HG03097 (cell line): ENCODE measurements at regions not wholly inside any gene's neighbourhood (a gene's known extent, or its start where the extent isn't known, plus 50 kb on each side); places are given as distances from the start of the nearest gene placed in this dataset.

ENCODE experiments used
- ATAC-seq: cut with Tn5 transposase; IDR thresholded peaks from one replicate; pipeline ENCODE4 v1.9.1; 2021; ENCODE audit not compliant: unreplicated experiment, low FRiP score

DNA sequence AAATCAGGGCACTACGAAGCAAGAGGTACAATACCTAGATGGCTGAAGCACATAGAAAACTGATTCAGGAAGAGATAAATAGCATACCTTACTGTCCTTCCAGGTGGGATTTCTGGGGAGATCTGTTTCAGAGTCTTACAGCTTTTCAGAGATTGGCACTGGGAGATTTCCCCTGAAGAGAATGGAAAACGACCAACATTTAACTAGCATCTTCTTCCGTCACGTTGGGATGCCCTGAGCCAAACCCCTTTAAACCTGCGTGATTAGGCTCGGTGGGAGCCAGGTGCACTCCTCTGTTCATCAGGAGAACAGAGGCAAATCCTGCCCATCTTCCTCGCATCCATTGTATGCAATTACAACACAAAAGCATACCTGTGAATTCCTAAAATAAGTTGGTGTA is 614.5 kb downstream of the HDGFL1 start:
- no peak for ATAC-seq

DNA sequence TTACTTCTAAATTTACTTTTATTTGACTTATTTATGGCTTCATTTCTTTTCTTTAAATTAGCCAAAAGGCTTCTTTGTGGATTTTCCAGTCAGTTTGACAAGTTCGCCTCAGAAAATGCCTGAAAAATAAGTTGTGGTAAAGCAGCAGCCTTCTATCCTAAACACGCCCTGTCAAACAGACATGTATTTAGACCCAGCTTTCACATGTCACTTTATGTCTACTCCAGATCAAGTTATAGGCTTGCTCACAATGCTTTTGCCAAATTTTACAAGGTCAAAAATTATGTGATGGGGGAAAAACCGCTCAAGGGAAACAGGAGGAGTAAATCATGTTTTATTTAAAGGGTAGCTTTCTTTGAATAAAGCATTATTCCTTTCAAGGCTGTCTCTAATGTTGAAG is 615.0 kb downstream of the HDGFL1 start:
- ATAC-seq, result no peak

DNA sequence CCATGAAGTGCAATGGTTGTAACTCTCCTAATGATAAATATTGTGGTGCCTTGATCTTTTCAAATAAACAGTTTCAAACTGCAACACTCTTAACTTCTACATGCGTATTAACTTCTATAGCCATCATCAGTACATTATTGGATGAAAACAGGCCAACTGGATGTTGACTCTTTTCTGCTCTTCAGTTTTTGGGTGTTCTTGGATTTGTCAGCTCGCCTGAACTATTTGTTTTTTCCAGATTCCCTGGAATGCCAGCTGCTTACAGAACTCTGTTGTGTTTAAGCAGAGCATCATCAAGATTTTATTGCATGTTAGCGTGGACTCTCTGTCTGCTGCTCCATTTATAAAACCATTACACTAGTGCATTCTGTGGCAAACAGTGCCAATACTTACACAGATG is 626.1 kb downstream of the HDGFL1 start:
- ATAC-seq, result no peak

DNA sequence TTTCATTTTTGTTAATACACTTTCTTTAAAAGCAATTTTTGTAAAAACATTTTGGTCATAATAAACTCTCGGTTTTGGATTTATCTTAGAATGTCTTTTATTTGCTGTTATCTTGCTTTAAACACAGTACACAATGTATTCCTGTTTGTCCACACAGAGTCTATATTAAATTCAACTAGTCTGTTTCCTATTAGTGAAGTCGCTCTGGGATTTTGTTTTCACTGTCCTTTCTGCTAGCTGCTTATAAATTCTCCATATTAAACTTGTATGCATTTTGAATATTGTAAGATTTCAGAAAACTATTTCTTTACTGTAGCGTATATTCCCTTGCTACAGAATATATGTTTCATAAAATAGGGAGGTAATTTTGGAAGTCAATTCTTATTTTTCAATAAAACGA is 630.2 kb downstream of the HDGFL1 start:
- no peak for ATAC-seq

DNA sequence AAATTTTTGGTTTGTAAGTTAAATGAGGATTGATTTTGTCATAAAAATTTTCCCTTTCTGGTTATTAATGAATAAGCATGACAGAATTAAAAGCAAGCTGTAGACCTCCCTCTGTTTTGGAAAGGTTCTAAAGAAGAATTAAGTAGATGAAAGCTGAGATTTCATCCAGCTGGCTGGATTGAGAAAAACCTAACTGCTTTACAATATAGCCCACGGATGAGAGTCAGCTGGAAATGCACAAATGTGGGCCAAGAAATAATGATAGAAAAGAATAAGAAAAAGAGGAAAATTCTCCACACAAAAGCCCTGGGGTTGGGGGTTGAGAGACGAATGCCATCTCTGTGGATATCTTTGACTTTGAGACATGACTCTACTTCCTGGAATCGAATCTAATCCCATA is 631.6 kb downstream of the HDGFL1 start:
- no peak for ATAC-seq

DNA sequence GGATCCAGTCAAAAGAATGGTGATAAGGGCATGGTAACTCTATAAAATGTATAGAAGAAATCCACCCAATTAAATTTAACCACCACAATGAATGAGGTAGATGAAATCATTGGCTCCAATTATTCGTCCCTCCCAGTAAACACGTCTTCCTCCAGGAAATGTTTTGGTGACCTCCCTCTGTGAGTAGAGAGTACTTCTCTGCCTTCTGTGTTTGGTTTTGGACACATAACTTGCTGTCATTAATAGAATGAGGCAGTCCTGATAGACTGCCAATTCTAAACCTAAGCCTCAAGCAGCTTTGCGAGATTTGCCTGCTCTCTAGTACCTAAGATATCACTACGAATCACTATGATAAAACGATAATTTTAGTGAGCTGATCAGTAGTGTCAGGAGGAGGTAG is 632.8 kb downstream of the HDGFL1 start:
- no peak for ATAC-seq

DNA sequence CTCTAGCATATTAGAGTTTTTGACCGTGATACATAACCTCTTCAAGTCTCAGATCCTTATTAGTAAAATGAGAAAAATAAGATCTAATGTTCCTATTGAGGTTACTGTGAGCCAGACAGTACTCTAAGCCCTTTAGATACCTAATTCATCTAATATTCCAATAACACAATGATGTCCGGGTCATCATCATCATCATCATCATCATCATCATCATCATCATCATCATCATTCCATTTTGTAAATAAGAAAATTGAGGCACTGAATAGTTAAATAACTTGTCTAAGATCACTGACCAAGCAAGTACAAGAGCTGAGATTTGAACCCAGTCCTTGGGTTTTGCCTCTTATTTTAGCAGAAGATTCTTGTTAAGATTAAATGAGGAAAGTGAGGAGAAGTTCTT is 643.0 kb downstream of the HDGFL1 start:
- no peak for ATAC-seq

DNA sequence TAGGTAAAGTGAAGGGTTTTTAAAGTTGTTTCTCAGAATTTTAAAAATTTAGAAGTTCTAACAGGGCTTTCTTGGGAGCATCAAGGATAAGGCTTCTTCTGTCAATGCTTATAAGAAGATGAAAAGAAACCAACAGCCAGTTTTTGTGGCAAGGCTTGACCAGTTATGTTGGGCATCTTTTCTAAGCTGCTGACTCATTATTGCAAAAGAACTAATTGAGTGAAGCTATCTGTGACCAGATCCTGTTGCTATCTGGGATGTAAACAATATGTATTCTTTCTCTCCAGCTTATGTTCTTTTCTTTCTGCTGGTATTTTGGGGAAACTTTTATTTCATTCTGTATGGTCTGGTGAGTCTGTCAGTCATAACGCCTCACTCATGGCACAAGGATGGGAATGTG is 643.8 kb downstream of the HDGFL1 start:
- no peak for ATAC-seq

DNA sequence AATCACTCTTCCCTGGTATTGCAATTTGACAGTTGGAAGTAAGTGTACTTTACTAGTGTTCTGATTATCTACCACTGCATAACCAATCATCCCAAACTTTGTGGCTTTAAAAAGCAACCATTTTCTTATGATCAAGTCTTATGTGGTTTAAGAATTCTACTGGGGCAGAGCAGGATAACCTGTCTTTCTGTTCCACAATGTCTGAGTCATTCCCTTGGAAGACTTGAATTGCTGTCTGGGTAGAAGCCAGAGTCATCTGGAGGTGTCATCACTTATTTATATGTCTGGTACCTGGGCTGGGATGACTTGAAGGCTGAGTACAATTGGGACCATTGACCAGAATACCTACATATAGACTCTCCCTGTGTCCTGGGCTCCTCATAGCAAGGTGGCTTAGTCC is 644.3 kb downstream of the HDGFL1 start:
- no peak for ATAC-seq

DNA sequence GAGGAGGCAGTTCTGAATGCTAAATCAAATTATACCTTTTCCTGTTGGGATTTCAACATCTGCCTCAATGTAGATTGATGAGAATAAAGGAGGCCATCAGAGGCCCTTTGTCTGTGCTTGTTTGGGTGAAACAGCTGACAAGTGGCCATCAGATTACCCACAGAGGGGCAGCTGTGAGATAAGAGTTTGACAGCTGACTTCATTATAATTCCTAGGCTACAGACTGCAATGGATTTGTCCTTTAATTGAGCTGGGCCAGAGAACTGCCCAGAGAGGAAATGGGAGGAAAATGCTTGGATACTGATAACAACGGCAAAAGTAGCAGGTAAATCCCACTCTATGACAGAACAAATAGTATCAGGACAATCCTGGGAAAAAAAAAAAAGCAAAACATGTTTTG is 649.4 kb downstream of the HDGFL1 start:
- no peak for ATAC-seq

DNA sequence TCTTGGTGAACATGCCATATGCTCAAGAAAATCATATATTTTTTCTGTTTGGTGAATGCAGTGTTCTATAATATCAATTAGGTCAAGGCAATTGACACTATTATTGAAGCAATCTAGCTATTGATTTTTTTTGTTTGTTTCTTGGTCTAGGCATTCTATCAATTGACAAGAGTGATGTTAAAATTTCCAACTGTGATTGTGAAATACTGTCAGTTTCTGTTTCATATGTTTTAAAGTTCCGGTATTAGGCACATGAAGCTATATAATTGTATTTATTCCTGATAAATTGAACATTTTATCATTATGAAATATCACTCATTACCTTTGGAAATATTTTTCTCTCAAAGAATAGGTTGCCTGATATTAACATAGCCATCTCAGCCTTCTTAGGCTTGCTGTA is 653.4 kb downstream of the HDGFL1 start:
- ATAC-seq, result no peak

DNA sequence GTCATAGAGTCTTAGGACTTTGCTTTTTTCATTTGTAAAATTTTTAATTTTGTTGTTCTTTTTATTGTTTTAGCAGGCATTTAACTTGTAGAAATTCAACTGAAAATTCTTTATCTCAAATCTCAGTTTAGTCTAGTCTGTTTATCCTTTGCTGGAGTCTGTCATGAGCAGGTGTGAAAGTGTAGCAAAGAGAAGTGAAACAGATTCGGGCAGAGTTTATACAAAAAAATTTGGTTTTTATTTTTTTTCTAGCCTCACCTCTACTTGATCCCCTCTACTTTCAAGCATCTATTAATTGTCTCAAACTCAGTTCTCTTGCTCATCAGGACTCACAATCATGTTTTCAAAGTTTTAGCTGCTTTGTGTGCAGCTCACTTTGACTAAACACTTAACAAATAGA is 655.2 kb downstream of the HDGFL1 start:
- ATAC-seq, result no peak

DNA sequence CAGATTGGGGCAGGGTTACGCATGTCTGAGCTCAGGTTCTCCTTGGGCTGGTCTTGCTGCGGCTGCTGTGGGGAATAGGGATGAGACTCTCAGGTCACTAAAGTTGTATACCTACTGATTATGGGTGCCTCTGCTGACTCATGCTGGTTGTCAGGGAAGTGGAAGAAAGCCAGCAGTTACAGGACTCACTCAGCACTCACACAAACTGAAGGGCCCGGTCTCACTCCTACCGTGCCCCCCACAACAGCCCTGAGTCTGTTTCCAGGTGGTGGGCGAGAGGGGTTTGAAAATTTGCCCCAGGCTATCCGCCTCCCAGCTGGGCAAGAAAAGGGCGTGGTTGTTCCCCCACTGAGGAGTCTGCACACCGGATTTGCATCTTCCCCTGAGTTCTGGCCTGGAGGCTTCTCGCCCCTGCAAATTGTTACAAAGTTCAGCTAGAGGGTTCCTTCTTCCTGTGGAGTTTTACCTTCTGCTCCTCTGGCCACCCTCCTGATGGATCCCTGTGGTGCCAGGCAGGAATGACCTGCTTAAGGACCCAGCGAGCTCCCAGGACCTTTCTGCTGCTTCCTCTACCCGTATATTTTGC is 659.2 kb downstream of the HDGFL1 start:
- ATAC-seq, result no peak

DNA sequence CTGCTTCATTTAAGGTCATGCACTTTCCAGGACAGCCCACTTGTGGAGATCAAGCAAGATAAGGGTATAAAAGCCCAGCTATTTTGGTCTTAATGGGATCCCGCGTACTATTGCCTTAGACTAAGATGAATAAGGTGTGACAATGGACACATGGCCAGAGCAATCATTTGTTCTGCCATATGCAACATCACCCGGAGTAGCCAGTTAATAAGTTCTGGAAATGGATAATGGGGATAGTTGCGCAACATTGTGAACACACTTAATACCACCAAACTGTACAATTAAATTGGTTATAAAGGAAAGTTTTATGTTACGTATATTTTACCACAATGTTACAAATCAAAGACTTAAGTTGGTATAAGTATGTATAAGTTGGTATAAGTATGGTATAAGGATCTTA is 674.5 kb downstream of the HDGFL1 start:
- ATAC-seq, result no peak

DNA sequence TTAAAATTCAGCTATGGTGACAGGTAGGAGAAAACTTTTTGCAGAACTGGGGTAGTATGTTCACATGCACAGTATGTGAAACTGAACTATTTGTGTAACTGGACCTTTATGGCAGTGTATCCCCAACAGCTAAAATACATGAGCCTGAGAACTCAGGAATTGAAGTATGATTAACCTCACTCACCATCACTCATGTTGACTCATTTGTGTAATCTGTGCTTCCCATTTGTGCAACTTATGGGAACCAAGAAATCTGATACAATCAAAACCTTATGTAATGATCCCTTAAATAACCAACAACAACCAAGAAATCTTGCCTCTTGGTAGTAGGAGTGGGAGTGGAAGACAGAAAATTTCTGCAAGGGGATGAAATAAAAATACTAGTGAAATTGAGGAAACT is 674.9 kb downstream of the HDGFL1 start:
- ATAC-seq, result no peak

DNA sequence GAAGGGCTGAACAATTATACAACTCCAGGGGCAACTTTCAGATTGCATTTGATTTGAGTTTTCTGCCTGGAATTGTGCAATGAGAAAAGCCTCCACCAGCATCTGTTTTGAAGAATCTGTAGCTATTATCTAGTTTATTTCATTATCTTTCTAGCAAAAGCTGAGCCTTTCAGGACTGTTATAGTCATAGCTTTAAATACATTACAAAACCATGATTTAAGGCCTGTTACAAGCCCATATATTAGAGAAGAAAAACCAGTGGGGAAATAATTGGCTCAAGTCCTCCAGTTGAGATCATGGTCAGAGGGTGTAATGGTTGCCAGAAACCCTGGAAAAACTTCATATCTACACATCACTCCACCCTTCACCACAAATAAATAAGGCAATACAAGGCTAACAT is 676.2 kb downstream of the HDGFL1 start:
- ATAC-seq, result no peak

DNA sequence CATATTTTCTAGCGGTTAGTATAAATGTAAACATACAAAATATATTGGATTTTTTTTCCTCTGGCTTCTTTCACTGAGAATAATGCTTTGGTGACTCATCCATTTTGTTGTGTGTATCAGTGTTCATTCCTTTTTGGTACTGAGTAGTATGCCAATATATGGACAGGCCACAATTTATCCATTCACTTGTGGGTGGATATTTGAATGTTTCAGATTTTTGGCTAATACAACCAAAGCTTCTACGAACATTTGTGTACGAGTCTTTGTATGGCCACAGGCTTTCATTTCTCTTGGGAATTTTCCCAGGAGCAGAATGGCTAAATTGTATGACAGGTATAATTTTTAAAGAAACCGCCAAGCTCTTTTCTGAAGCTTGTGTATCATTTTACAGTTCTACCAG is 677.5 kb downstream of the HDGFL1 start:
- ATAC-seq, result no peak

DNA sequence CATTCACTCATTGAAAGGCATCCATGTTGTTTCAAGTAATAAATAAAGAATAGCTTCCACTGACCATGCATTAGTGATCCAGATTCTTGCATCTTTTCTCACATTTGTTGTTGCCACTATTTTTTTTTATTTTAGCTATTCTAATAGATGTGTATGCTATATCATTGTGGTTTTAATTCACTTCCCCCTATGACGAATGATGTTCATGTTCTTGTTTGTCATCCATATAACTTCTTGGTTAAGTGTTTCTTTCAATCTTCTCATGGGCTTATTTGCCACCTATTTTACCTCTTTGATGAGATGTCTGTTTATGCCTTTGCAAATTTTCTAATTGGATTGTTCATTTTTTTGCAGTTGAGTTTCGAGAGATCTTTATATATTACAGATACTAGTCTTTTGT is 681.2 kb downstream of the HDGFL1 start:
- no peak for ATAC-seq

DNA sequence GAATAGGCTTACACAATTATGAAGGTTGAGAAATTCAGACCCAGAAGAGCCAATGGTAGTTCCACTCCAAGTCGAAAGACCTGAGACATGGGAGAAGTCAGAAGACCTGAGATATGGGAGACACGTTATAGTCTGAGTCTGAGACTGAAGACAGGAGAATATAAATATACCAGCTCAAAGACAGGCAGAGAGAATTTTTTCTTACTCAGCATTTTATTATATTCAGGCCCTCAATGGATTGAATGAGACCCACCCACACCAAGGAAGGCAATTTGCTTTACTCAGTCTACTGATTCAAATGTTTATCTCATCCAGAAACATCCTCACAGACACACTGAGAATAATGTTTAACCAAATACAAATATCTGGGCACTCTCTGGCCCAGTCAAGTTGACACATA is 693.5 kb downstream of the HDGFL1 start:
- no peak for ATAC-seq

DNA sequence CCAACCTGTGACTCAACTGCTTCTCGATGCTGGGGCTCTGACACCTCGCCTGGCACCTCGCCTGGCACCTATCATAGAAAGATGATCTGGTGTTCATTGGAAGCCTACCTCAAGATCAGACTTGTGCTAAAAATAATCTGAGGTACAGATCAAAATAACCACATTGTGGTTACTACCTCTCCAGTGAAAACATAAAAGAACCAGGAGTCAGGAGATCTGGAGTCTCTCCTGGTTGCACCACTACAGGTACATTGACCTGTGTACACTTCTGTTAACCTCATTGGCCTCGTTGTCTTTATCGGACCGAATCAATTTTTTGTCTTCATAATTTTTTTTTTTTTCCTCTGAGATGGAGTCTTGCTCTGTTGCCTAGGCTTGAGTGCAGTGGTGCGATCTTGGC is 695.9 kb downstream of the HDGFL1 start:
- ATAC-seq, result no peak

DNA sequence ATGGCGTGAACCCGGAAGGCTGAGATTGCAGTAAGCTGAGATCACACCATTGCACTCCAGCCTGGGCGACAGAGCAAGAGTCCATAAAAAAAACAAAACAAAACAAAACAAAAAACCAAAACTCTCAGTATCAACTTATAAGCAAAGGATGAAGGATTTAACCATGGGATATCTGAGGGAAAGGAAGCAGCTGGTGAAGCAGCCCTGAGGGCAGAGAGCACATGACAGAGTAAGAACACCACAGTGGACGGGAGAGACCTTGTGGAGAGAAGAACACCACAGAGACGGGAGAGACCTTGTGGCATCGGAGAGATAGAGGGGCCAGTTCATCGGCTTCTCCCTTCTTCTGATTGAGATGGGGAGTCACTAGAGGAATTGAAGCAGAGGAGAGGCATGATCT is 697.2 kb downstream of the HDGFL1 start:
- no peak for ATAC-seq

DNA sequence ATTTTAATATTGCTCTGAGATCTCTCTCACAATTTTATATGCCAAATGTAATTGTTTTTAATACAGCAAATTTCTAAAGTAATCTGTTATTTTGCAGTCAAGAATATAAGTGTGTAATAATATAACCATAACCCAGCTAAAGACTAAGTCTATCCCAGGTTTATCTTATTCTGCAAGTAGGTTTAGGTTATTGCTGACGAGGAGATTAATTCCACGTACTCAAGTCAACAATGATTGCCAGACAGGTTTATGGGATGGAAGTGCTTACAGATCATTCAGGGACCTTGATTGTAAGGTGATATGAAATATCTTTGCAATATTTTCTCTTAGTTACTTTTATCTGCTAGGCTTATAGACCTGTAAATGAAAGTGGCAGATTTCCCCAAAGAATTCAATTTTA is 698.3 kb downstream of the HDGFL1 start:
- no peak for ATAC-seq

DNA sequence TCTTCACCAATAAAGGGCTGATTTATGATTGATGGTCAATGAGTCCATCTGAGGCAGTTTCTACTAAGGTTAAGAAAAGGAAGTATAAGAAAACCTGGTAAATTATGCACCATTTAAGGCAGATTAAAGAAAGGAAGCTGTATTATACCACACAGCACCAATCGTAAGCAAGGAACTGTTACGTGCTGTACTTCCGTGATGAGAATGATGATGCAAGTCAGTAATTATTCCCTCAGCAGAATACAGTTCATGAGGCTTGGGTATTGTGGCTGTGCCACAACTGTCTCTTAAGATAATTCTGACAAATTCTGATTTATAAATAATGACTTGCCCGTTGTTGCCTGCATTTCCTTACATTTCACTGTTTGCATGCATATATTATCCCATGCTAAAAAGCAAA is 699.0 kb downstream of the HDGFL1 start:
- ATAC-seq, result no peak
